HCT116 (cell line): ENCODE measurements at regions not wholly inside any gene's neighbourhood (a gene's known extent, or its start where the extent isn't known, plus 50 kb on each side); places are given as distances from the start of the nearest gene placed in this dataset.

ENCODE experiments used
- ATAC-seq: fragments of 200-7000 bp; cut with Tn5 transposase; 2 replicates; pipeline ENCODE4 v1.9.1; 2020; ENCODE audit warnings: mild to moderate bottlenecking, moderate library complexity
- BruUV-seq: library from RNA; stranded (reverse); fragments of 400-500 nt; replicated peaks from 2 replicates; lab custom pipeline; 2021; lab: Mats Ljungman, UMichigan
- CTCF ChIA-PET: fragments of 300-600 bp; sonication (Branson Sonifier 250); formaldehyde crosslinking; loops from one replicate; lab custom pipeline; 2021; ENCODE audit warnings: antibody characterized with exemption; lab: Charles Lee
- POLR2A ChIA-PET: fragments of 300-600, 350-600 bp; sonication (Branson Sonifier 250); formaldehyde crosslinking; loops from one replicate; lab custom pipeline; 2021; ENCODE audit warnings: antibody characterized with exemption; lab: Charles Lee
- RAD21 ChIA-PET, 2 experiments: fragments of 300-600 bp; sonication (Branson Sonifier 250); formaldehyde crosslinking; loops; one replicate each; lab custom pipeline; 2023; ENCODE audit warnings: low total read pairs in 2 of 2; ENCODE audit not compliant: uncharacterized antibody in 2 of 2, unreplicated experiment in 2 of 2, low non-redundant PET in 1 of 2; lab: Charles Lee
- DNase-seq: peaks from one replicate; pipeline ENCODE4 v3.0.0-alpha.2; 2010; ENCODE audit warnings: low read depth, low spot score
- H2AFZ ChIP-seq: fragments of 200-600 bp; shearing (Covaris generic), sonication (generic); 2 replicates; pipeline ENCODE4 v1.6.1; 2017; ENCODE audit warnings: low read depth, mixed run types, mixed read lengths, antibody characterized with exemption, low read length; ENCODE audit not compliant: poor library complexity, severe bottlenecking
- H3K27ac ChIP-seq: 2 replicates; pipeline ENCODE4 v1.5.1; 2012; ENCODE audit warnings: low read depth, low read length
- H3K27me3 ChIP-seq: fragments of 200-600 bp; sonication (generic); 2 replicates; pipeline ENCODE4 v1.6.1; 2016; ENCODE audit warnings: mixed run types, low read length, mixed read lengths; ENCODE audit not compliant: insufficient read depth
- H3K36me3 ChIP-seq, 2 experiments: fragments of 200-500 bp in 1 of 2; fragments of 200-600 bp in 1 of 2; sonication (Bioruptor generic) in 1 of 2; sonication (generic) in 1 of 2; 2 replicates each; pipeline versions ENCODE4 v1.5.1 to v1.6.1; 2014 to 2016; ENCODE audit warnings: low read length in 2 of 2, inconsistent platforms in 1 of 2, mixed read lengths in 1 of 2, mixed run types in 1 of 2; ENCODE audit not compliant: insufficient read depth in 2 of 2, control insufficient read depth in 1 of 2
- H3K4me1 ChIP-seq, 2 experiments: fragments of 200-600 bp in 1 of 2; sonication (generic) in 1 of 2; 2 replicates each; pipeline versions ENCODE4 v1.5.1 to v1.6.1; 2012 to 2017; ENCODE audit warnings: low read length in 2 of 2, inconsistent platforms in 1 of 2, mild to moderate bottlenecking in 1 of 2, mixed read lengths in 1 of 2, mixed run types in 1 of 2, moderate library complexity in 1 of 2; ENCODE audit not compliant: insufficient read depth in 2 of 2, control insufficient read depth in 1 of 2
- H3K4me2 ChIP-seq: fragments of 200-600 bp; sonication (generic); 2 replicates; pipeline ENCODE4 v1.6.1; 2017; ENCODE audit warnings: mixed run types, low read length, mixed read lengths
- H3K4me3 ChIP-seq, 2 experiments: fragments of 200-600 bp in 1 of 2; sonication (generic) in 1 of 2; replicated peaks in 1 of 2; 2 replicates each; pipeline ENCODE4 v1.5.1; 2011 to 2016; ENCODE audit warnings: low read length in 2 of 2, control low read depth in 1 of 2, low read depth in 1 of 2, mild to moderate bottlenecking in 1 of 2, mixed read lengths in 1 of 2, mixed run types in 1 of 2
- H3K79me2 ChIP-seq: fragments of 200-600 bp; sonication (generic); 2 replicates; pipeline ENCODE4 v1.6.1; 2017; ENCODE audit warnings: mild to moderate bottlenecking, mixed run types, low read length, moderate library complexity, mixed read lengths; ENCODE audit not compliant: insufficient read depth
- H3K9ac ChIP-seq: fragments of 200-600 bp; sonication (generic); 2 replicates; pipeline ENCODE4 v1.6.1; 2016; ENCODE audit warnings: low read length, mixed read lengths
- H3K9me2 ChIP-seq: fragments of 200-600 bp; sonication (generic), shearing (Covaris generic); 2 replicates; pipeline ENCODE4 v1.6.1; 2017; ENCODE audit warnings: mixed run types, mild to moderate bottlenecking, moderate library complexity; ENCODE audit not compliant: insufficient read depth
- H3K9me3 ChIP-seq, 2 experiments: fragments of 200-500 bp in 1 of 2; fragments of 200-600 bp in 1 of 2; sonication (Bioruptor generic) in 1 of 2; sonication (generic) in 1 of 2; 2 replicates each; pipeline ENCODE4 v1.6.1; 2014 to 2017; ENCODE audit warnings: low read length in 2 of 2, mixed read lengths in 2 of 2, inconsistent platforms in 1 of 2, low read depth in 1 of 2, mild to moderate bottlenecking in 1 of 2, mixed run types in 1 of 2, moderate library complexity in 1 of 2; ENCODE audit not compliant: control insufficient read depth in 1 of 2, insufficient read depth in 1 of 2
- H4K20me1 ChIP-seq: fragments of 200-600 bp; sonication (generic), shearing (Covaris generic); 2 replicates; pipeline ENCODE4 v1.6.1; 2017; ENCODE audit warnings: mixed run types, mild to moderate bottlenecking, moderate library complexity; ENCODE audit not compliant: insufficient read depth
- CBX3 ChIP-seq: IDR thresholded peaks from 2 replicates; pipeline ENCODE4 v1.6.1; 2012; ENCODE audit warnings: low read depth
- CEBPB ChIP-seq: IDR thresholded peaks from 2 replicates; pipeline ENCODE4 v1.6.1; 2012; ENCODE audit warnings: low read depth
- ELF1 ChIP-seq: IDR thresholded peaks from 2 replicates; pipeline ENCODE4 v1.6.1; 2012; ENCODE audit warnings: low read depth, borderline replicate concordance
- EZH2 ChIP-seq: fragments of 200-600 bp; sonication (generic); IDR thresholded peaks from 2 replicates; pipeline ENCODE4 v1.6.1; 2017; ENCODE audit warnings: antibody characterized with exemption, mixed run types
- EZH2phosphoT487 ChIP-seq: fragments of 200-600 bp; IDR thresholded peaks from 2 replicates; pipeline ENCODE4 v1.6.1; 2018; ENCODE audit warnings: antibody characterized with exemption, borderline replicate concordance
- JUND ChIP-seq: IDR thresholded peaks from 2 replicates; pipeline ENCODE4 v1.6.1; 2012
- RAD21 ChIP-seq: IDR thresholded peaks from 2 replicates; pipeline ENCODE4 v1.6.1; 2012; ENCODE audit warnings: low read depth, mild to moderate bottlenecking
- SIN3A ChIP-seq: IDR thresholded peaks from 2 replicates; pipeline ENCODE4 v1.6.1; 2012; ENCODE audit warnings: low read depth
- SP1 ChIP-seq: IDR thresholded peaks from 2 replicates; pipeline ENCODE4 v1.6.1; 2012; ENCODE audit warnings: low read depth
- ZNF274 ChIP-seq: fragments of 200-500 bp; sonication (Bioruptor generic); IDR thresholded peaks from 2 replicates; pipeline ENCODE4 v1.6.1; 2014; ENCODE audit warnings: mild to moderate bottlenecking, low read depth, low read length, inconsistent platforms
- intact Hi-C: fragments of 100-400 bp; cut with micrococcal nuclease; formaldehyde crosslinking; loops from 2 replicates; pipeline ENCODE4 v1.10.0; 2022
- TF ChIP-seq, protein P1 (sequence below): IDR thresholded peaks from 2 replicates; pipeline ENCODE4 v1.6.1; 2012
- TF ChIP-seq, protein P2 (sequence below), 3 experiments: fragments of 200-600 bp in 1 of 3; sonication (generic) in 1 of 3; IDR thresholded peaks in 2 of 3; conservative IDR thresholded peaks in 1 of 3; 2 replicates each; pipeline ENCODE4 v1.5.1; 2012 to 2017; ENCODE audit warnings: low read depth in 2 of 3, low read length in 2 of 3, antibody characterized with exemption in 1 of 3, borderline replicate concordance in 1 of 3, control low read depth in 1 of 3, mild to moderate bottlenecking in 1 of 3, mixed read lengths in 1 of 3, mixed run types in 1 of 3, moderate library complexity in 1 of 3; ENCODE audit not compliant: insufficient read depth in 1 of 3

DNA sequence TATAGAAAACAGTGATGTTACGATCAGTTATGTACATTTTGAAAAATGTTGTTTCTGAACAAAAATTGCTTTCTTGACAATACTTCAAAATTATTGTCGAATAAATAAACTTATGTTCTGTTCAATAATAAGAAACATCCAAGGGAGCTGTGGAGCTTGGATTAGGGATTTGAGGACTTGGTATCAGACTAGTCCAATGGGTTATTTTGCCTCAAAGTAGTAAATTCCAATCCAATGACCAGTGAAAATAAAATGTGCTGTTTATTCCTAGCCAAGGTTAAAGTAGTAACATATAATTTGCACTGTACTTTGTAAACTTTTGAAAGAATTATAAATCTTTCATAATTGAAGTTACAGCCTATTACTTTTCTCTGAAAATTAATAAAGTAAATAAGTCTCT, 79.1 kb upstream of the IVNS1ABP start:
- Histone ChIP-seq H3K4me3 (no peak overlapping the region), H3K4me1 (no peaks in the 10 kb centered on the region), H3K4me2 (no peak overlapping the region), H3K9me3 (no peaks in the 10 kb centered on the region), H3K27ac (no peak overlapping the region), H2AFZ (no peak overlapping the region), H4K20me1 (no peaks in the 10 kb centered on the region), H3K79me2 (no peaks in the 10 kb centered on the region), H3K27me3 (no peaks in the 10 kb centered on the region), H3K9me2 (no peaks in the 10 kb centered on the region), H3K36me3 (no peaks in the 10 kb centered on the region), H3K9ac (no peak overlapping the region)
- POLR2A ChIA-PET = no interaction called here
- intact Hi-C loops = no loop called here
- DNase-seq (no peak), ATAC-seq (no peak)
- RAD21 ChIA-PET = no interaction called here
- no TSS peak for BruUV-seq
- CTCF ChIA-PET = no interaction called here
- no peak for TF ChIP-seq RAD21
- TF ChIP-seq ZNF274 = no peak
- TF ChIP-seq JUND = no peak
- no peak for TF ChIP-seq SIN3A
- no peak for TF ChIP-seq SP1
- TF ChIP-seq EZH2 = no peak
- TF ChIP-seq, protein P1, sequence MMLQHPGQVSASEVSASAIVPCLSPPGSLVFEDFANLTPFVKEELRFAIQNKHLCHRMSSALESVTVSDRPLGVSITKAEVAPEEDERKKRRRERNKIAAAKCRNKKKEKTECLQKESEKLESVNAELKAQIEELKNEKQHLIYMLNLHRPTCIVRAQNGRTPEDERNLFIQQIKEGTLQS = no peak
- no peak for TF ChIP-seq ELF1
- TF ChIP-seq CBX3 = no peak
- TF ChIP-seq, protein P2, sequence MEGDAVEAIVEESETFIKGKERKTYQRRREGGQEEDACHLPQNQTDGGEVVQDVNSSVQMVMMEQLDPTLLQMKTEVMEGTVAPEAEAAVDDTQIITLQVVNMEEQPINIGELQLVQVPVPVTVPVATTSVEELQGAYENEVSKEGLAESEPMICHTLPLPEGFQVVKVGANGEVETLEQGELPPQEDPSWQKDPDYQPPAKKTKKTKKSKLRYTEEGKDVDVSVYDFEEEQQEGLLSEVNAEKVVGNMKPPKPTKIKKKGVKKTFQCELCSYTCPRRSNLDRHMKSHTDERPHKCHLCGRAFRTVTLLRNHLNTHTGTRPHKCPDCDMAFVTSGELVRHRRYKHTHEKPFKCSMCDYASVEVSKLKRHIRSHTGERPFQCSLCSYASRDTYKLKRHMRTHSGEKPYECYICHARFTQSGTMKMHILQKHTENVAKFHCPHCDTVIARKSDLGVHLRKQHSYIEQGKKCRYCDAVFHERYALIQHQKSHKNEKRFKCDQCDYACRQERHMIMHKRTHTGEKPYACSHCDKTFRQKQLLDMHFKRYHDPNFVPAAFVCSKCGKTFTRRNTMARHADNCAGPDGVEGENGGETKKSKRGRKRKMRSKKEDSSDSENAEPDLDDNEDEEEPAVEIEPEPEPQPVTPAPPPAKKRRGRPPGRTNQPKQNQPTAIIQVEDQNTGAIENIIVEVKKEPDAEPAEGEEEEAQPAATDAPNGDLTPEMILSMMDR (IDR thresholded peaks at IDR 0.05 in 2 of 3, conservative IDR thresholded peaks at IDR 0.05 in 1 of 3; ENCODE audit: borderline replicate concordance in 1 of 3, insufficient read depth in 1 of 3, low read depth in 2 of 3, low read length in 2 of 3) = no peak
- TF ChIP-seq CEBPB = no peak
- no peak for TF ChIP-seq EZH2phosphoT487
